RWPE2 (cell line): ENCODE measurements at regions not wholly inside any gene's neighbourhood (a gene's known extent, or its start where the extent isn't known, plus 50 kb on each side); places are given as distances from the start of the nearest gene placed in this dataset.

Source experiments
- ATAC-seq: fragments of 200-7000 bp; cut with Tn5 transposase; 3 replicates; pipeline ENCODE4 v1.9.1; 2021; ENCODE audit warnings: low read depth
- DNase-seq: peaks from one replicate; pipeline ENCODE4 v3.0.0-alpha.2; 2020; ENCODE audit warnings: low spot score
- H3K27ac ChIP-seq: fragments of 450-650 bp; 2 replicates; pipeline ENCODE4 v1.5.1; 2017; ENCODE audit warnings: mild to moderate bottlenecking; ENCODE audit not compliant: poor library complexity, severe bottlenecking
- H3K27me3 ChIP-seq: fragments of 250-450 bp; sonication (Bioruptor Pico); 2 replicates; pipeline ENCODE4 v1.5.1; 2021; ENCODE audit warnings: mild to moderate bottlenecking, moderate library complexity; ENCODE audit not compliant: insufficient read depth, poor library complexity, severe bottlenecking
- H3K36me3 ChIP-seq: fragments of 250-450 bp; sonication (Bioruptor Pico); 2 replicates; pipeline ENCODE4 v1.5.1; 2020; ENCODE audit warnings: low read depth, mild to moderate bottlenecking, moderate library complexity
- H3K4me1 ChIP-seq: fragments of 250-450 bp; sonication (Bioruptor Pico); 2 replicates; pipeline ENCODE4 v1.5.1; 2021; ENCODE audit warnings: mild to moderate bottlenecking, moderate library complexity; ENCODE audit not compliant: insufficient read depth, poor library complexity, severe bottlenecking
- H3K4me3 ChIP-seq: fragments of 250-450 bp; sonication (Bioruptor Pico); 2 replicates; pipeline ENCODE4 v1.5.1; 2021; ENCODE audit warnings: mild to moderate bottlenecking, moderate library complexity; ENCODE audit not compliant: severe bottlenecking
- H3K9me3 ChIP-seq: fragments of 250-450 bp; sonication (Bioruptor Pico); 2 replicates; pipeline ENCODE4 v1.5.1; 2021; ENCODE audit warnings: mild to moderate bottlenecking, moderate library complexity; ENCODE audit not compliant: severe bottlenecking
- TF ChIP-seq, protein P1 (sequence below): fragments of 450-650 bp; IDR thresholded peaks from one replicate; pipeline ENCODE4 v1.5.1; 2017; ENCODE audit warnings: mild to moderate bottlenecking, moderate library complexity; ENCODE audit not compliant: poor library complexity, severe bottlenecking

- Histone ChIP-seq H3K27me3 (no peaks in the 10 kb centered on the region), H3K4me3 (no peak overlapping the region), H3K27ac (peak overlapping the region; percentile 94), H3K9me3 (no peaks in the 10 kb centered on the region), H3K36me3 (no peaks in the 10 kb centered on the region), H3K4me1 (peaks cover 52% of the 10 kb centered on the region)
- no peak for ATAC-seq
- TF ChIP-seq, protein P1, sequence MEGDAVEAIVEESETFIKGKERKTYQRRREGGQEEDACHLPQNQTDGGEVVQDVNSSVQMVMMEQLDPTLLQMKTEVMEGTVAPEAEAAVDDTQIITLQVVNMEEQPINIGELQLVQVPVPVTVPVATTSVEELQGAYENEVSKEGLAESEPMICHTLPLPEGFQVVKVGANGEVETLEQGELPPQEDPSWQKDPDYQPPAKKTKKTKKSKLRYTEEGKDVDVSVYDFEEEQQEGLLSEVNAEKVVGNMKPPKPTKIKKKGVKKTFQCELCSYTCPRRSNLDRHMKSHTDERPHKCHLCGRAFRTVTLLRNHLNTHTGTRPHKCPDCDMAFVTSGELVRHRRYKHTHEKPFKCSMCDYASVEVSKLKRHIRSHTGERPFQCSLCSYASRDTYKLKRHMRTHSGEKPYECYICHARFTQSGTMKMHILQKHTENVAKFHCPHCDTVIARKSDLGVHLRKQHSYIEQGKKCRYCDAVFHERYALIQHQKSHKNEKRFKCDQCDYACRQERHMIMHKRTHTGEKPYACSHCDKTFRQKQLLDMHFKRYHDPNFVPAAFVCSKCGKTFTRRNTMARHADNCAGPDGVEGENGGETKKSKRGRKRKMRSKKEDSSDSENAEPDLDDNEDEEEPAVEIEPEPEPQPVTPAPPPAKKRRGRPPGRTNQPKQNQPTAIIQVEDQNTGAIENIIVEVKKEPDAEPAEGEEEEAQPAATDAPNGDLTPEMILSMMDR: no peak
- DNase-seq: no peak
Measured at GRCh38 chr3:170750478-170750830, 119.5 kb downstream of the RPL22L1 start.

GRCh38 chr3:170749765-170750477 is 120.1 kb downstream of the RPL22L1 start:
- H3K36me3 ChIP-seq: no peaks in the 10 kb centered on the region
- DNase-seq: no peak
- ATAC-seq: no peak
- H3K4me1 ChIP-seq: peaks cover 57% of the 10 kb centered on the region
- no peaks in the 10 kb centered on the region for H3K27me3 ChIP-seq
- peak overlapping the region; percentile 94 for H3K27ac ChIP-seq
- no peak overlapping the region for H3K4me3 ChIP-seq
- TF ChIP-seq, protein P1: no peak
- no peaks in the 10 kb centered on the region for H3K9me3 ChIP-seq

- ATAC-seq (no peak), DNase-seq (no peak)
- H3K36me3 ChIP-seq: no peaks in the 10 kb centered on the region
- no peak overlapping the region for H3K4me3 ChIP-seq
- H3K27me3 ChIP-seq: no peaks in the 10 kb centered on the region
- TF ChIP-seq, protein P1: no peak
- H3K4me1 ChIP-seq: peaks cover 58% of the 10 kb centered on the region
- no peaks in the 10 kb centered on the region for H3K9me3 ChIP-seq
- H3K27ac ChIP-seq: no peak overlapping the region
Measured at GRCh38 chr3:170749185-170749584, 120.8 kb downstream of the RPL22L1 start.

DNA sequence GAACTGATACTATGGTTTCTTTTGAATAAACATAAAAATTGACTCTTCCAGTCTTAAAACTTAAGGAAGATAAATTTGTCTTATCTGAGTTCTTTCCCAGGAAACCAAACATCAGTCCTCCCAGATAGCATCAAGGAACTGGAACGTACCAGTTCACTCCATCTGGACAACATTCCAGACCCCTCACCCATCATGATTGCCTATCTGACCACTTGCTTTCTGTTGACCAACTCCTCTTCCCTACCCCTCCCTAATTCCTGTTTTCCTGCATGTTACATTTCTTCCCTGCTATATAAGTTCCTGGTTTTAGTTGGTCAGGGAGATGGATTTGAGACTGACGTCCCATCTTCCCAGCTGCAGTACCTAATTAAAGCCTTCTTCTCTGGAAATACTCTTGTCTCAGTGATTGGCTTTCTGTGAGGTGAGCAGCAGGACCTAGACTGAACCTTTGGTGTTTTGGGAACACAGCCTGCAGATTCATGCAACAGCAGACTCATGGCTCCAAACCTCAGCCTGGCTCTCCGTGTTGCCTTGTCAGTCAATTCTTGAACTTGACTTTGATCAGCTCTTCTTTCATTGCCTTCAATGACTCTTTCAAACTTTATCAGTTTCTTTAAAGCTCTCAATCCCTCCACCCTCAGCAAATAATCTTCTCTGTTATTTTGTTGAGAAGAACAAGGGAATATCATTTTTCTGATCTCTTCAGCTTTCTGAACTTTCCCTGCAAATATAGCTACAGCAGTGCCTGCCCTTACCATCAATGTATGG is 123.6 kb downstream of the RPL22L1 start:
- TF ChIP-seq, protein P1: no peak
- Histone ChIP-seq H3K4me1 (peaks cover 42% of the 10 kb centered on the region), H3K36me3 (no peaks in the 10 kb centered on the region), H3K27me3 (no peaks in the 10 kb centered on the region), H3K4me3 (no peak overlapping the region), H3K27ac (peak overlapping the region; percentile 96), H3K9me3 (no peaks in the 10 kb centered on the region)
- ATAC-seq (no peak), DNase-seq (no peak)
